ENCODE measurements at regions not wholly inside any gene's neighbourhood (a gene's known extent, or its start where the extent isn't known, plus 50 kb on each side); places are given as distances from the start of the nearest gene placed in this dataset.

DNA sequence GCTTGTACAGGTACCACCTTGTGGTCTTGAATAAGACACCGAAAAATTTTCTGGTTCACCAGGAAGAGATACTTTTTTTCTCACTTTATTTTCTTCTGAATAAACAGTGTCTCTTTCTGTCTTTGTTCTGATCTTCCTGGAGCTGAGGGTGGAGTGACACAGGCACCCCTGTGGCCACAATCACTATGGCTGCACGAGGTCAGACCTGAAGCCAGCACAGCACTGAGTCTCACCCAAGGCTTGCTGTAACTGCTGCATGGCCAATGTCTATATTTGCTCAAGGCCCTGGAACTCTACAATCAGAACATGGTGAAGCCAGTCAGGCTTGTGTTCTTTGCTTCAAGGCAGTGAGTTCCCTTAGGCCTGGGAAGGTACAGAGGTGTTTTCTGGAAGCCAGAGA, 87.2 kb downstream of the GPR174 start:
- TF ChIP-seq, protein P1, sequence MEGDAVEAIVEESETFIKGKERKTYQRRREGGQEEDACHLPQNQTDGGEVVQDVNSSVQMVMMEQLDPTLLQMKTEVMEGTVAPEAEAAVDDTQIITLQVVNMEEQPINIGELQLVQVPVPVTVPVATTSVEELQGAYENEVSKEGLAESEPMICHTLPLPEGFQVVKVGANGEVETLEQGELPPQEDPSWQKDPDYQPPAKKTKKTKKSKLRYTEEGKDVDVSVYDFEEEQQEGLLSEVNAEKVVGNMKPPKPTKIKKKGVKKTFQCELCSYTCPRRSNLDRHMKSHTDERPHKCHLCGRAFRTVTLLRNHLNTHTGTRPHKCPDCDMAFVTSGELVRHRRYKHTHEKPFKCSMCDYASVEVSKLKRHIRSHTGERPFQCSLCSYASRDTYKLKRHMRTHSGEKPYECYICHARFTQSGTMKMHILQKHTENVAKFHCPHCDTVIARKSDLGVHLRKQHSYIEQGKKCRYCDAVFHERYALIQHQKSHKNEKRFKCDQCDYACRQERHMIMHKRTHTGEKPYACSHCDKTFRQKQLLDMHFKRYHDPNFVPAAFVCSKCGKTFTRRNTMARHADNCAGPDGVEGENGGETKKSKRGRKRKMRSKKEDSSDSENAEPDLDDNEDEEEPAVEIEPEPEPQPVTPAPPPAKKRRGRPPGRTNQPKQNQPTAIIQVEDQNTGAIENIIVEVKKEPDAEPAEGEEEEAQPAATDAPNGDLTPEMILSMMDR (conservative IDR thresholded peaks at IDR 0.05; ENCODE audit: low read length), result no peak
- no peak for TF ChIP-seq EZH2phosphoT487 (IDR thresholded peaks at IDR 0.05; ENCODE audit: borderline replicate concordance, low read depth, low read length)
